ENCODE measurements at regions not wholly inside any gene's neighbourhood (a gene's known extent, or its start where the extent isn't known, plus 50 kb on each side); places are given as distances from the start of the nearest gene placed in this dataset.

- Histone ChIP-seq H3K79me2 (ENCODE audit: control insufficient read depth, insufficient read depth, low read length, unreplicated experiment) (no peaks in the 10 kb centered on the region), H3K27me3 (ENCODE audit: insufficient read depth, low read length) (peaks cover 32% of the 10 kb centered on the region), H3K27ac (ENCODE audit: low read depth, low read length) (no peak overlapping the region)
Observed at GRCh38 chr21:35751171-35751570, 309.2 kb downstream of the SETD4 start.

DNA sequence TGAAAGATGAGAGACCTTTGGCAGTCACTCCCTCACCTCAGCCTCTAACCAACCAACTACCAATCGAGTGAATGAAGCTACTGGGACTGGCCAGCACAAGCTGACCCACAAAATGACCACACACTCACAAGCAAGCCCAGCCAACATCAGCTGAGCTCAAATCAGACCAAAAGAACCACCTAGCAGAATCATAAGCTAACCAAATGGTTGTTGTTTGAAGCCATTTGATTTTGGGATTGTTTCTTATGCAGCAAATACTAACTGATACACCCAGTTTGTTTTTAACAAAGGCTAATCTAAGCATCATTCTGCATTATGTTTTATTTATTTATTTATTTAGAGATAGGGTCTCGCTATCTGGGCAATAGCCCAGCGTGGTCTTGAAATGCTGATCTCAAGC, 310.4 kb downstream of the SETD4 start:
- Histone ChIP-seq H3K79me2 (ENCODE audit: control insufficient read depth, insufficient read depth, low read length, unreplicated experiment) (no peaks in the 10 kb centered on the region), H3K36me3 (ENCODE audit: insufficient read depth, low read length) (no peaks in the 10 kb centered on the region), H3K4me1 (ENCODE audit: control insufficient read depth, insufficient read depth, low read length, unreplicated experiment) (peaks cover 8% of the 10 kb centered on the region), H3K27ac (ENCODE audit: low read depth, low read length) (no peak overlapping the region), H2AFZ (ENCODE audit: low read length, unreplicated experiment) (no peak overlapping the region), H3K27me3 (ENCODE audit: insufficient read depth, low read length) (peaks cover 20% of the 10 kb centered on the region), H3K4me3 (ENCODE audit: low read depth, low read length) (no peak overlapping the region)

More at GRCh38 chr21:35751171-35751570, 309.2 kb downstream of the SETD4 start:
- Histone ChIP-seq H3K4me3 (ENCODE audit: low read depth, low read length) (no peak overlapping the region), H3K36me3 (ENCODE audit: insufficient read depth, low read length) (no peaks in the 10 kb centered on the region), H3K4me1 (ENCODE audit: control insufficient read depth, insufficient read depth, low read length, unreplicated experiment) (no peaks in the 10 kb centered on the region), H2AFZ (ENCODE audit: low read length, unreplicated experiment) (no peak overlapping the region)

GRCh38 chr21:35748678-35749314, 311.5 kb downstream of the SETD4 start:
- Histone ChIP-seq H2AFZ (ENCODE audit: low read length, unreplicated experiment) (no peak overlapping the region), H3K36me3 (ENCODE audit: insufficient read depth, low read length) (no peaks in the 10 kb centered on the region), H3K79me2 (ENCODE audit: control insufficient read depth, insufficient read depth, low read length, unreplicated experiment) (no peaks in the 10 kb centered on the region), H3K4me3 (ENCODE audit: low read depth, low read length) (no peak overlapping the region), H3K27me3 (ENCODE audit: insufficient read depth, low read length) (peaks cover 9% of the 10 kb centered on the region; the same call in 1 of the 2 replicates), H3K4me1 (ENCODE audit: control insufficient read depth, insufficient read depth, low read length, unreplicated experiment) (peaks cover 8% of the 10 kb centered on the region), H3K27ac (ENCODE audit: low read depth, low read length) (no peak overlapping the region)

GRCh38 chr21:35743571-35743970, 316.8 kb downstream of the SETD4 start:
- H3K79me2 ChIP-seq (ENCODE audit: control insufficient read depth, insufficient read depth, low read length, unreplicated experiment): no peaks in the 10 kb centered on the region
- H3K36me3 ChIP-seq (ENCODE audit: insufficient read depth, low read length): no peaks in the 10 kb centered on the region
- no peak overlapping the region for H3K4me3 ChIP-seq (ENCODE audit: low read depth, low read length)
- H3K27ac ChIP-seq (ENCODE audit: low read depth, low read length): no peak overlapping the region
- H3K4me1 ChIP-seq (ENCODE audit: control insufficient read depth, insufficient read depth, low read length, unreplicated experiment): peaks cover 13% of the 10 kb centered on the region
- no peaks in the 10 kb centered on the region for H3K27me3 ChIP-seq (ENCODE audit: insufficient read depth, low read length)
- no peak overlapping the region for H2AFZ ChIP-seq (ENCODE audit: low read length, unreplicated experiment)

GRCh38 chr21:35738347-35738961, 321.9 kb downstream of the SETD4 start:
- Histone ChIP-seq H3K79me2 (ENCODE audit: control insufficient read depth, insufficient read depth, low read length, unreplicated experiment) (no peaks in the 10 kb centered on the region), H2AFZ (ENCODE audit: low read length, unreplicated experiment) (peak overlapping the region; percentile 31), H3K27ac (ENCODE audit: low read depth, low read length) (peak overlapping the region; percentile 6; the same call in 1 of the 2 replicates), H3K27me3 (ENCODE audit: insufficient read depth, low read length) (no peaks in the 10 kb centered on the region), H3K4me1 (ENCODE audit: control insufficient read depth, insufficient read depth, low read length, unreplicated experiment) (peaks cover 16% of the 10 kb centered on the region), H3K4me3 (ENCODE audit: low read depth, low read length) (no peak overlapping the region), H3K36me3 (ENCODE audit: insufficient read depth, low read length) (no peaks in the 10 kb centered on the region)

- Histone ChIP-seq H3K27me3 (ENCODE audit: insufficient read depth, low read length) (no peaks in the 10 kb centered on the region), H3K4me3 (ENCODE audit: low read depth, low read length) (no peak overlapping the region), H2AFZ (ENCODE audit: low read length, unreplicated experiment) (peak overlapping the region; percentile 31), H3K27ac (ENCODE audit: low read depth, low read length) (peak overlapping the region; percentile 6; the same call in 1 of the 2 replicates), H3K4me1 (ENCODE audit: control insufficient read depth, insufficient read depth, low read length, unreplicated experiment) (peaks cover 16% of the 10 kb centered on the region), H3K36me3 (ENCODE audit: insufficient read depth, low read length) (no peaks in the 10 kb centered on the region), H3K79me2 (ENCODE audit: control insufficient read depth, insufficient read depth, low read length, unreplicated experiment) (no peaks in the 10 kb centered on the region)
Observed at GRCh38 chr21:35737899-35738346, 322.4 kb downstream of the SETD4 start.

- Histone ChIP-seq H2AFZ (ENCODE audit: low read length, unreplicated experiment) (no peak overlapping the region), H3K27me3 (ENCODE audit: insufficient read depth, low read length) (no peaks in the 10 kb centered on the region), H3K4me1 (ENCODE audit: control insufficient read depth, insufficient read depth, low read length, unreplicated experiment) (peaks cover 16% of the 10 kb centered on the region), H3K36me3 (ENCODE audit: insufficient read depth, low read length) (no peaks in the 10 kb centered on the region), H3K27ac (ENCODE audit: low read depth, low read length) (no peak overlapping the region), H3K79me2 (ENCODE audit: control insufficient read depth, insufficient read depth, low read length, unreplicated experiment) (no peaks in the 10 kb centered on the region), H3K4me3 (ENCODE audit: low read depth, low read length) (no peak overlapping the region)
Observed at GRCh38 chr21:35737449-35737848, 322.9 kb downstream of the SETD4 start.

GRCh38 chr21:35732788-35733187, 327.5 kb downstream of the SETD4 start:
- Histone ChIP-seq H3K4me3 (ENCODE audit: low read depth, low read length) (no peak overlapping the region), H3K4me1 (ENCODE audit: control insufficient read depth, insufficient read depth, low read length, unreplicated experiment) (peaks cover 3% of the 10 kb centered on the region), H3K79me2 (ENCODE audit: control insufficient read depth, insufficient read depth, low read length, unreplicated experiment) (no peaks in the 10 kb centered on the region), H3K36me3 (ENCODE audit: insufficient read depth, low read length) (no peaks in the 10 kb centered on the region), H2AFZ (ENCODE audit: low read length, unreplicated experiment) (no peak overlapping the region), H3K27ac (ENCODE audit: low read depth, low read length) (no peak overlapping the region), H3K27me3 (ENCODE audit: insufficient read depth, low read length) (peaks cover 2% of the 10 kb centered on the region; the same call in 1 of the 2 replicates)

GRCh38 chr21:35730325-35730724, 330.0 kb downstream of the SETD4 start:
- Histone ChIP-seq H3K4me3 (ENCODE audit: low read depth, low read length) (no peak overlapping the region), H3K36me3 (ENCODE audit: insufficient read depth, low read length) (no peaks in the 10 kb centered on the region), H3K4me1 (ENCODE audit: control insufficient read depth, insufficient read depth, low read length, unreplicated experiment) (no peaks in the 10 kb centered on the region), H3K27ac (ENCODE audit: low read depth, low read length) (no peak overlapping the region), H3K27me3 (ENCODE audit: insufficient read depth, low read length) (peaks cover 20% of the 10 kb centered on the region; the same call in 1 of the 2 replicates), H2AFZ (ENCODE audit: low read length, unreplicated experiment) (no peak overlapping the region), H3K79me2 (ENCODE audit: control insufficient read depth, insufficient read depth, low read length, unreplicated experiment) (no peaks in the 10 kb centered on the region)

DNA sequence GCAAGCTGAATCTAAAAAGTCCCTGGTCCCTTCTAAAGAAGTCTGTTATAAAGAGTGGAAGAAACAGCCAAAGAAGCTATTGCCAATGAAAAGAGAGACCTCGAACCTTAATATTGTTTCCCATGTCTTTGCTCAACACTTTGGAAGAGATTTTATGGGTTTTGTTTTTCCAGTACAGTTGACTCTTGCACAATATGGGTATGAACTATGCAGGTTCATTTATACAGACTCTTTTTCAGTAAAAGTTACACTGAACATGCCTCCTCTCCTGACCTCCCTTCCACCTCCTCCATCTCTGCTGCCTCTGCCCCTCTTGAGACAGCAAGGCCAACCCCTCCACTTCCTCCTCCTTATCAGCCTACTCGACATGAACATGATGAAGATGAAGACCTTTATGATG, 332.5 kb downstream of the SETD4 start:
- H3K4me3 ChIP-seq (ENCODE audit: low read depth, low read length): no peak overlapping the region
- H3K27ac ChIP-seq (ENCODE audit: low read depth, low read length): no peak overlapping the region
- peaks cover 29% of the 10 kb centered on the region; the same call in 1 of the 2 replicates for H3K27me3 ChIP-seq (ENCODE audit: insufficient read depth, low read length)
- no peak overlapping the region for H2AFZ ChIP-seq (ENCODE audit: low read length, unreplicated experiment)
- H3K79me2 ChIP-seq (ENCODE audit: control insufficient read depth, insufficient read depth, low read length, unreplicated experiment): no peaks in the 10 kb centered on the region
- H3K36me3 ChIP-seq (ENCODE audit: insufficient read depth, low read length): no peaks in the 10 kb centered on the region
- no peaks in the 10 kb centered on the region for H3K4me1 ChIP-seq (ENCODE audit: control insufficient read depth, insufficient read depth, low read length, unreplicated experiment)

- no peak overlapping the region for H2AFZ ChIP-seq (ENCODE audit: low read length, unreplicated experiment)
- H3K4me1 ChIP-seq (ENCODE audit: control insufficient read depth, insufficient read depth, low read length, unreplicated experiment): no peaks in the 10 kb centered on the region
- H3K27ac ChIP-seq (ENCODE audit: low read depth, low read length): no peak overlapping the region
- H3K36me3 ChIP-seq (ENCODE audit: insufficient read depth, low read length): no peaks in the 10 kb centered on the region
- H3K27me3 ChIP-seq (ENCODE audit: insufficient read depth, low read length): peaks cover 29% of the 10 kb centered on the region; the same call in 1 of the 2 replicates
- H3K4me3 ChIP-seq (ENCODE audit: low read depth, low read length): no peak overlapping the region
- no peaks in the 10 kb centered on the region for H3K79me2 ChIP-seq (ENCODE audit: control insufficient read depth, insufficient read depth, low read length, unreplicated experiment)
Observed at GRCh38 chr21:35724156-35724555, 336.2 kb downstream of the SETD4 start.

Data from ACC112 (cell line).